HG03457 (cell line): ENCODE measurements at regions not wholly inside any gene's neighbourhood (a gene's known extent, or its start where the extent isn't known, plus 50 kb on each side); places are given as distances from the start of the nearest gene placed in this dataset.
"Not testable (repeated sequence)": the region's sequence is repeated elsewhere in the genome, so short reads cannot be mapped to it uniquely, and the experiment has no call there.

Experiments
- ATAC-seq: cut with Tn5 transposase; IDR thresholded peaks from one replicate; pipeline ENCODE4 v1.9.1; 2021; ENCODE audit warnings: moderate number of reproducible peaks; ENCODE audit not compliant: unreplicated experiment

GRCh38 chr3:191959876-191960413, 499.0 kb downstream of the PYDC2 start:
- ATAC-seq, result no peak

- ATAC-seq, result no peak
Observed at GRCh38 chr3:191961022-191961421, 500.1 kb downstream of the PYDC2 start.

- no peak for ATAC-seq
Observed at GRCh38 chr3:191961529-191961928, 500.6 kb downstream of the PYDC2 start.

GRCh38 chr3:191962324-191962723, 501.4 kb downstream of the PYDC2 start:
- no peak for ATAC-seq

GRCh38 chr3:191963182-191963581, 502.2 kb downstream of the PYDC2 start:
- no peak for ATAC-seq

- no peak for ATAC-seq
Observed at GRCh38 chr3:191966556-191966955, 505.6 kb downstream of the PYDC2 start.

- ATAC-seq, result no peak
Observed at GRCh38 chr3:191968299-191968698, 507.3 kb downstream of the PYDC2 start.

- no peak for ATAC-seq
Observed at GRCh38 chr3:191972714-191973398, 511.9 kb downstream of the PYDC2 start.

GRCh38 chr3:191973820-191974219, 512.9 kb downstream of the PYDC2 start:
- ATAC-seq, result no peak

- ATAC-seq, result no peak
Observed at GRCh38 chr3:191975936-191976335, 515.0 kb downstream of the PYDC2 start.

- no peak for ATAC-seq
Observed at GRCh38 chr3:191980443-191980842, 519.5 kb downstream of the PYDC2 start.

- no peak for ATAC-seq
Observed at GRCh38 chr3:191982481-191982880, 521.5 kb downstream of the PYDC2 start.

GRCh38 chr3:191985691-191986090, 524.7 kb downstream of the PYDC2 start:
- no peak for ATAC-seq

- no peak for ATAC-seq
Observed at GRCh38 chr3:191987831-191988350, 526.9 kb downstream of the PYDC2 start.

- ATAC-seq, result not testable (repeated sequence)
Observed at GRCh38 chr3:191993952-191994351, 533.0 kb downstream of the PYDC2 start.

GRCh38 chr3:191997093-191997492, 536.1 kb downstream of the PYDC2 start:
- ATAC-seq, result no peak

GRCh38 chr3:191997579-191998268, 536.8 kb downstream of the PYDC2 start:
- ATAC-seq, result no peak

GRCh38 chr3:192001218-192001617, 540.3 kb downstream of the PYDC2 start:
- ATAC-seq, result no peak

- no peak for ATAC-seq
Observed at GRCh38 chr3:192005989-192006388, 545.0 kb downstream of the PYDC2 start.

- no peak for ATAC-seq
Observed at GRCh38 chr3:192009903-192010302, 548.9 kb downstream of the PYDC2 start.

- no peak for ATAC-seq
Observed at GRCh38 chr3:192010490-192010889, 549.5 kb downstream of the PYDC2 start.

GRCh38 chr3:192011137-192011536, 550.2 kb downstream of the PYDC2 start:
- no peak for ATAC-seq
